GM12874 (cell line): ENCODE measurements at regions not wholly inside any gene's neighbourhood (a gene's known extent, or its start where the extent isn't known, plus 50 kb on each side); places are given as distances from the start of the nearest gene placed in this dataset.

ENCODE experiments used
- TF ChIP-seq, protein P1 (sequence below): IDR thresholded peaks from 2 replicates; pipeline ENCODE4 v1.5.1; 2011; ENCODE audit warnings: low read depth, mild to moderate bottlenecking, control low read depth, low read length, moderate library complexity; ENCODE audit not compliant: insufficient read depth

DNA sequence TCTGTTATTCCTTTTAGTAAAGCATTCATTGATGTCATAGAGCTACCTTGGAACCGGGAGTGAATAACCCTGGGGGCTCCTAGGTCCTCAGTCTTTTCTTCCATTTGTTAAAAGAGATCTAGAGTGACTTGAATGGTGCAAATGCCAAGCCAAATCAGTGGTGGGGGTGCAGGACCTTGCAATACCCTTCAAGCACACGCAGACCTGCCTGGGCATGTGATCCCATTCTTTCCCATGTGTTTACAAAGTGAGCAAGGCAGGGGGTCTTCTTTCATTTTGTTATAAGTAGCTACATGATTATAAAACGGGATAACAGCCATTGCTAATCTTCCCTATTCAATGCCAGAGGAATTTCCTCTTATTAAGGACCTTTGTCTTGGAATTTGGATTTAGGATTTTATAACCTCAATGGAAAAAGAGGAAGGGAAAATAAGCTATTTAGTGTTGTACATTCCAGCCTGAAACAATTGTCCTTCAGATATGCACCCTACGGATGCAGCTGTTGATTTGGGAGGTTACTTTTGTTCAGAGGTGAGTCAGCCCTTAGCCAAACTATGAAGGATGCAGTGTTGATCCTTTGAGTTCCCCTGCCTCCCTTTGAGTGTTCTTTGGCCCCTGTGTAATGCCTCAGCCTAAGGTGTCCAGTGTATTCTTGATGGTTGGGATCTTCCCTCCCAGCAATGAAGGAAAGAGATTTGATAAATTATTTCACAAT is 623.8 kb upstream of the HTR2C start:
- TF ChIP-seq, protein P1, sequence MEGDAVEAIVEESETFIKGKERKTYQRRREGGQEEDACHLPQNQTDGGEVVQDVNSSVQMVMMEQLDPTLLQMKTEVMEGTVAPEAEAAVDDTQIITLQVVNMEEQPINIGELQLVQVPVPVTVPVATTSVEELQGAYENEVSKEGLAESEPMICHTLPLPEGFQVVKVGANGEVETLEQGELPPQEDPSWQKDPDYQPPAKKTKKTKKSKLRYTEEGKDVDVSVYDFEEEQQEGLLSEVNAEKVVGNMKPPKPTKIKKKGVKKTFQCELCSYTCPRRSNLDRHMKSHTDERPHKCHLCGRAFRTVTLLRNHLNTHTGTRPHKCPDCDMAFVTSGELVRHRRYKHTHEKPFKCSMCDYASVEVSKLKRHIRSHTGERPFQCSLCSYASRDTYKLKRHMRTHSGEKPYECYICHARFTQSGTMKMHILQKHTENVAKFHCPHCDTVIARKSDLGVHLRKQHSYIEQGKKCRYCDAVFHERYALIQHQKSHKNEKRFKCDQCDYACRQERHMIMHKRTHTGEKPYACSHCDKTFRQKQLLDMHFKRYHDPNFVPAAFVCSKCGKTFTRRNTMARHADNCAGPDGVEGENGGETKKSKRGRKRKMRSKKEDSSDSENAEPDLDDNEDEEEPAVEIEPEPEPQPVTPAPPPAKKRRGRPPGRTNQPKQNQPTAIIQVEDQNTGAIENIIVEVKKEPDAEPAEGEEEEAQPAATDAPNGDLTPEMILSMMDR, result no peak

- TF ChIP-seq, protein P1, result no peak
These were observed 627.0 kb upstream of the HTR2C start for GRCh38 chrX:113956936-113957335.

DNA sequence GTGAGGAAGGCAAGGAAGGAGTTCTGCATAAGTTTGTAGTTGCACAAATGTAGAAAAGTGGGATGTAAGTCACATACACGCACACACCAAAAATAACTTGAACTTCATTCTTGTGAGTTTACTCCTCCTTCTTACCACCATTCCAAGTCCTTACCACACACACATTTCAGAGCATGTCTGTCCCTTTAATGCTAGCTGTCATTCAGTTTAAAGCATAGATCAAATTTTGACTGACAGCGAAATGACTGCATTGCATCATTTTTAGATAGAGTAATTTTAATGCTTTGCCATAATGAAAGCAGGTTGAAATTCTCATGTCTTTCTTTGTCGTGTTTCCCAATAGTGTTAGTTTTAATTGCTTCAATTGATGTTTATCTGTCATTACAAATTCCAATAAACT is 629.6 kb upstream of the HTR2C start:
- TF ChIP-seq, protein P1, result no peak

DNA sequence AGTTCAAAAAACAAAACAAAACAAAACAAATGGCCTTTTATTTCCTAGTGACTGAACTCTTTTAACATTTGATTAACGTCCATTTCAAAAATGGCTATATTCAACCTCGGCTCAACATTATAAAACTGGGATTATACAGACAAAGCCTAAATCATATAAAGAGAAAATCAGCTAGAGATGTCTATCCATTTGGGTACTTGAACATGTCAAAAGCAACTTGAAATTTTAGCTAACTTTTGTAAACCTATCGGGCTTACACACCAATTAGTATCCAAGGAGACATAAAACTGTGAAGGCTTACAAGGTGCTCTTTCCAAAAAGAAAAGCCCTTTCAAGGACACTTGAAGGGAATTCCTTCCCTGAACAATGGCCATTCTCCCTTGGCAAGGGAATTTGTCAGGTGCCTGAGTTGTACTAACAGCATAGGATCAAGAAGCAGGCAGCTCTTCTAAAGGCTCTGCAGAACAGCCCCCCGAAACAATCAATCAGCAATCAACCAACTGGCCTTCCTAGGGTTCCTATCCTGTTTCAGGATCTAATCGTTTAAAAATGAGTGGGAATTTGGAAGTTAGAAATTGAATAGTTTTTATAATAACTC is 633.7 kb upstream of the HTR2C start:
- TF ChIP-seq, protein P1, result no peak

- TF ChIP-seq, protein P1, result no peak
These were observed 636.3 kb upstream of the HTR2C start for GRCh38 chrX:113947548-113947947.

- TF ChIP-seq, protein P1, result no peak
These were observed 648.4 kb upstream of the HTR2C start for GRCh38 chrX:113935518-113935917.

DNA sequence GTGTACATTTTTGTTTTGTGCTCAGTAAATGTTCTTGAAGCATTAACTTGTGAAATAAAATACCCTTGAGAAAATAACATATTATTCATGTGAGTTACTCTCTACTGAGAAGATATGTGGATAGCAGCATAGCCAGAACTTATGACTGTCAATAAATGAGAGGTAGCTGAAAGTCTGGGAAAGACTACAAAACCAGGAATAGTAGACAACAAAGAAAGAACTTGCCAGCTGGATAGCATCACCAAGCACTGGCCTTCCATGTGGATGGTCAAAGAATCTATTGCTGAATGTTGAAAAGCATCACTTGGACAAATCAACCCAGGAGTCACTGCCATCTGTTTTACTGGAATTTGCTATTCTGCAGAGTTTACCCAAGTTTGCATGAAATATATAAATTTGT is 650.0 kb upstream of the HTR2C start:
- TF ChIP-seq, protein P1, result no peak
